Fibroblast of skin of right biceps (primary cell): ENCODE measurements at regions not wholly inside any gene's neighbourhood (a gene's known extent, or its start where the extent isn't known, plus 50 kb on each side); places are given as distances from the start of the nearest gene placed in this dataset.
A peak's percentile ranks its signal among the peaks of the same experiment; 100 is the strongest.

Experiments used
- DNase-seq: peaks from one replicate; pipeline ENCODE4 v3.0.0-alpha.2; 2013

DNA sequence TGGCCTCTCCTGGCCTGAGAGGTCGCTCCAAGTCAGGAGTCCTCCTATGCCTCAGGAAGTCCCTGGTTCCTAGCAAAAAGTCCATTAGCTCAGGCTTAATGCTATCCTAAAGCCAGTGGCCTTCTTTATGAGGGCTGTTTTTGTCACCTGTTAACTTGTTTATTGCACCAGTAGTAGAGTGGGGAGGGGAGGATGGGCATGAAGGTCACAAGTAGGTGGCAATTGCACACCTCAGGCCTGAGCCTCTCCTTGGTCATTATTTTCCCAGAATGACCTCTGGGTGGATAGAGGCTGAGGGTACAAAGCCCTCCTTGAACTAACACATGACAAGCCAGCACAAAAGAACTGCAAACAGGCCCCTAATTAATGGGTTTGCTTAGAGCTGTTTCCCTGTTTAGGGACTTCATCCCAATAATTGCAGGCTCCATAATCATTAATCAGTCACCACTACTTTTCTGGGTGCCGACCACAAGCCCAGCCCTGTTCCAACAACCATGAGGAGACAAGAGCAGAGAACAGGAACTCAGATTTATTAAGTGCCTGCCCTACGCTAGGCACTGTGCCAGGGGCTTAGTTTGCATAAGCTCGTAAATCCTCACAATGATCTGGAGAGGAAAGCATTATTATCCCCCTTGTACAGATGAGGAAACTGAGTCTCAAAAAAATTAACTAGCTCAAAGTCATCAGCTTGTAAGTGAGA lies 123.0 kb upstream of the PKDCC start:
- DNase-seq: peak; percentile 38

DNA sequence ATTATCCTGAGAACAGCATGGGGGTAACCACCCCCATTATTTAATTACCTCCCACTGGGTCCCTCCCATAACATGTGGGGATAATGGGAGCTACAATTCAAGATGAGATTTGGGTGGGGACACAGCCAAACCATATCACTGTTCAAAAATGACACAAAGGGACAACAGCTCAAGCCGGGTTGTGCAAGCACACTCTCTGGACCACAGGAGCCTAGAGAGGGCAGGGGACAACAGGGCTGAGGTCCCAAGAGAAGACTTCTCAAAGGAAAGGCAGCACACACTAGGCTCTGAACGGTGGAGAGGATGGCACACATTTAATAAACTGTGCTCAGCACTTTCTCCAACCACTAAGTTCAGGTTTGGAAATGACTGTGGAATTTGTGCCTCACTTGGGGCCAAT lies 122.1 kb upstream of the PKDCC start:
- no peak for DNase-seq

DNA sequence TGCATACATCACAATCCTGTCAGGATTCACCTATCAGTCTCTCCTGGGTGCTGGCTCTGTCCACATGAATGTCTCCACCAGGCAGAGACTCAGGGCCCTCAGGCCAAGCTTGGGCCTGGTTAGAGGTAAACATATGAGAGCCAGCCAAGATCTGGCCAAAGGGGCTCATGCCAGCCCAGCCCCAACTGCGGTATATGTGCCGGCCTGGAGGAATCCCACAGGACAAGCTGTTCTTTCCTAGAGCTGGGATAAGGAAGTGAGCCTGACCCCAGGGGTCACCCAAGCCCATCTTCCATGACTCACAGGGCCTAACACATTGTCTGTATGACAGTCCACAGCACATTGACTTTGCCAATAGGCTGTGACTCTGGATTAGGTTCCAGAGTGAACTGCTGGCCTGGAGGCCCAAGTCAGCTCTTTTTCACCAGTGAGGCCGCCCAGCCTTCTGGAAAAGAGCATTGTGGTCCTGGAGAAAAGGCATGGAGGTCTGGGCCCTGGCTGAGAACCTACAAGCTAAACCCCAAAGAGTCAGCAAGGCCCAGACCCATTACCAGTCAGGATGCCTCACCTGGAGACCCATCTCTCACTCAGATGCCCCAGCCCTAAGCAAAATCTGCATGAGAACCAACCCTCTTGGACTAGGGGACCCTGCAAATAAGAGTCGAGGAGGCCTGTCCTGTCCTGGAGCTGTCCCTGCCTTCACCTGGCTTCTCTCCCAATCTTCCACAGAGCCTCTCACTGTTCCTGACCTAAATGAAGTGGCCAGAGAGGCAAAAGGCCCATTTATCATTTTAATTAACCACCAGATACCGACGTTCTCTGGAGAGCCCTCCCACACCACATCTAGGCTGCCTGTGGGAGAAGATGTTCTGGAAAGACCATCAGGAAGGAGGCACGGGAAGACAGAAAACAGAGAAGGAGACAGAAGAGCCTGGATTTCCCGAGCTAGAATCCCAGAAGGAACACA lies 120.9 kb upstream of the PKDCC start:
- DNase-seq: no peak

DNA sequence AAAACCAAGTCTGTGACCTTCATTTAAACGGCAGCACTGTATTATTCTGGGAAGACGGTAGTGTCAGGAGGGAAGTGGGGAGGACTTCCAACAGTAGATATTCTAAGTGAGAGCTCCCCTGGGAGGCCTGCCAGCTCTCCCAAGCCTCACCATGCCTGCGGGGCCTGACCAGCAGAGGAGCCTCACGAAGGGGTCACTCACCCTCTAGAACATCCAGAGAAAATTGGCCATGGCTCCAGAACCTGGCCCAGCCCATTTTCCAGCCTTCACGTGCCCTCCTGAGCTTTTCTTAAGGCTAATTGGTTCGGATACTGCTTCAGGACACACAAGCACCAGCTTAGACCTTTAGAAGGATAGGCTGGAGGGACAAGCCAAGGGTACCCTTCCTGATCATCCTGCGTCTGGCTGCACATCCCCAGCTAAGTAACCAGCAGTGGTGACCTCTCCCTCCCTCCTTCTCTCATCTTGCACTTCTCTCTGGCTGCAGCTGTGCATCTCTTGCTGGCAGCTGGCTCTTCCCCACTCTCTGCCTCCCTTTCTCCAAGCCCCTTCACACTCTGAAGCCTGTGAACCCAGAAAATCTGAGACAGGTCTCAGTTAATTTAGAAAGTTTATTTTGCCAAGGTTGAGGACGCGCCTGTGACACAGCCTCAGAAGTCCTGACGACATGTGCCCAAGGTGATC lies 120.1 kb upstream of the PKDCC start:
- no peak for DNase-seq

DNA sequence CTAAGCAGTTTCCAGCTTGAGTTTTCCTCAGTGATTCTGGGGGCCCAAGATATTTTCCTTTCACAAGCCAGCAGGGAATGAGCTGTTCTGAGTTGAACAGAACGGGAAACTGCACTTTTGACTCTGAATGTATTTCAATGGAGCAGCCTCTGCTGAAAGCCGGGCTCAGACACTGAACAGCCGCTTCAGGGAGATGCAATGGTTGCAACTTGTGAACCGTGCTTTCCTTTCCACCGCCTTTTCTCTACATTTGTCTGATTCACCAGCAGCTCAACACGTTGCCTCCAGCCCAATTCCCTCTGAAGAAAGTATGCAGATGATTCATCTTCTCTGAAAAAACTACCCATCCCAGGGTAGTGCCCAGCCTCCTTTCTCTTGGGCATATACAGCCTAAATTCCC lies 119.3 kb upstream of the PKDCC start:
- peak; percentile 86 for DNase-seq

DNA sequence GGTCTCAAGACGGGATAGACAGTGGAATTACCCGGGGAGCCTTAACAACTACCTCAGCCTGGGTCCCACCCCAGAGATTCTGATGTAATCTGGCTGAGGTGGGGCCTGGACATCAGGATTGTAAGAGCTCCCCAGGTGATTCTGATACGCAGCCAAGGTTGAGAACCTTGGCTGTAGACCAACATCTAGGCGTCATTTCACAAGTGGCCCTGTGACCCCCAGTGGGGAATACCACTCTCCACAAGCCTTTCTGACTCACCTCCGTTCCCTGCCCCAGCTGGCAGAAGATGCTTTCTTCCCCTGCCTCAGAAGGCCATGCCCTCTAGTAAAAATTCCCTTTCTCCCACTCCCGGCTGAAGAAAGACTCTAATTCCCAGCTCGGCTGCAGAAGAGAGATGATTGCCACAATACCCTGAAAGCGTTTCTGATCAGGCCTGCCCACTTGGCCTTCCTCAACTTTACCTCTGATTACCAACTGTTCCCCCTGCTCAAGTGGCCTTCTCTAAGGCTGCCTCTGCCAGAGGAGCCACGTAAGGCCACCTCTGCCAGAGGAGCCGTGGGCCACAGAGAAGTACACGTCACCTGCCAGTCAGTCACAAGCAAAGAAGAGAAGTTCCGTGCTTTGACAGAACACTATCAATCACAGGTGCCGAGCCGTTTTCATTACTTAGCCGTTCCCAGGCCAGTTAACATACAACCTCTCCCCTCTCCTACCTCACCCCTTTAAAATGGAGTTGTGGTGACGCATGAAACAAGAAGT lies 116.8 kb upstream of the PKDCC start:
- no peak for DNase-seq

DNA sequence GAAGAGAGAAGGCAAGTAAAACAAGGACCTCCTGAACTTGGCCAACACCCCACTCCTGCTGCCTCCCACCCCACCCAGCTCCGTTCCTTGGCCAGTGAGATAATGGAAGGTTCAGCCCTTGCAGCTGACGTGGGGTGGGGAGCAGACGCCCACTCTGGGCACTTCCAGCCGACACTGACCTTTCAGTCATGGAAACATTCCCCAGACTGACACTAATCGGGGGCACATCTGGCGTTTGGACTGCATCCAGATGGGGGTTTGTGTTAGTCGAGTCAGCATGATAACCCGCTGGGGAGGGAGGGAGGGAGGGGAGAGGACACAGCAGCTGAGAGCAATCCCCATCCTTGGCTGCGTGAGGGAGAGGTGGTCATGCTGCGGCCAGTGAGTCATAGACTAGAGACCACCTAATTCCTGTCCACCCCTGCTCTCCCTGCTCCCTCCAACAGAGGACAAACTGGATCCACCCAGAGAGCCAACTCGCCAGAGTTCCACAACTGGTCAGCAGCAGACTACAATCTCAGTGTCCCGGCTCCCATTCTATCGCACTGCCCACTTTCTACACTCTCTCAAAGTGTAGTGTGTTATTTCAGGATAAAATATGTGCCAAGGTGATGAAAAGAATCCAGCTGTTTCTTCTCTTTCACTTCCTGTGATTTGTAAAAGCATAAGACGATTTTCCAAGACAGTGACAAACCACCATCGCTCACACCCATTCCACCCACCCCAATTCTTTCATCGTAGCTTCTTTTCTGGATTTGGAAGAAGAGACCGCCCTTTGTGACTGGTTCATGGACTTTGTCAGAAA lies 115.4 kb upstream of the PKDCC start:
- peak; percentile 92 for DNase-seq

DNA sequence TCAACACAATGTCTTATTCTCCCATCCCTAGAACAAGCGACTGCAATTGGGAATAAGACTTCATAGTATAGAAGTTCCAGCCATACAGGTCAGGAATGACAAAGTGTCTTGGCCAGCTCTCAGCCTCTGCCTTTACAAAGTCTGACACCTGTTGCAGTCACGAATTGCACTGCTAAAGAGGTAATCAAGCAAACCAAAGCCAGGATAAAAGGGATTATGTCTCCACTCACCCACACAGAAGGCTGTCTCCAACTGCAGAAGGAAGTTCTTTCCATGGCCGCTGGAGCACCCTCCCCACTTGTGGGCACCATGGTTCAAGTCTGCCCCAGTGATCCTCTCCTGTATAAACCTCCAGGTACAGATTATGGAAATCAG lies 114.8 kb upstream of the PKDCC start:
- DNase-seq: no peak

DNA sequence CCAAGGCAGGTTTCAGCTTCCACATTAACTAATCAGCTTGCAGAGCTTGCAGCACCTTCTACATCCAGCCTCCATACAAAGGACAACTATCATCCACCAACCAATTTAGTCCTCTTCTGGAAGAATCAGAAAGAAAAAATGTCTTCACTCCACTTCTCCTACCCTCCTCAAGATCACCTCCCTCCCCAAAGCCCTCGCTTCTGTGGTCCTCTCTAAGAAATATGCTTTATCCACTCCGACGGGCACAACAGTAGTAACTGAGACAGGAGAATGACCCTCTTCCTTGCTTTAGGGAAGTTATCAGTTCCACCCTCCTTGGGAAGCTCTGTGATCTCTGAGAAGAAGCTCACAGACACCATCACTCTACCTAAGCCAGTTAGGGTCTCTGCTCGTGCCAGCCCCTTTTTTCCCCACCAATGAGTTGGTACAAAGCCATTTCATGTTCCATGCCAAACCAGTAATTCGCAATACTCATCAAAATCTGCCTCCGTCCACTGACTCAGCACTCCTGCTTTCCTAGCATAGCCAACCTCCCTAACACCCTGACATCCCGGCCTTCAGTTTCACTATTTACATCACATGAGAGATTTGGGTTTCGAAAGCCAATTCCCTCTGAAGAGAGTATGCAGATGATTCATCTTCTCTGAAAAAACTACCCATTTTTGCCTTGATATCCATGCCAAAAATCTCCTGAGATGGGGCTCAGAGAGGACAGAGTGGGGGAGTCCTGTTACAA lies 114.1 kb upstream of the PKDCC start:
- peak; percentile 98 for DNase-seq

DNA sequence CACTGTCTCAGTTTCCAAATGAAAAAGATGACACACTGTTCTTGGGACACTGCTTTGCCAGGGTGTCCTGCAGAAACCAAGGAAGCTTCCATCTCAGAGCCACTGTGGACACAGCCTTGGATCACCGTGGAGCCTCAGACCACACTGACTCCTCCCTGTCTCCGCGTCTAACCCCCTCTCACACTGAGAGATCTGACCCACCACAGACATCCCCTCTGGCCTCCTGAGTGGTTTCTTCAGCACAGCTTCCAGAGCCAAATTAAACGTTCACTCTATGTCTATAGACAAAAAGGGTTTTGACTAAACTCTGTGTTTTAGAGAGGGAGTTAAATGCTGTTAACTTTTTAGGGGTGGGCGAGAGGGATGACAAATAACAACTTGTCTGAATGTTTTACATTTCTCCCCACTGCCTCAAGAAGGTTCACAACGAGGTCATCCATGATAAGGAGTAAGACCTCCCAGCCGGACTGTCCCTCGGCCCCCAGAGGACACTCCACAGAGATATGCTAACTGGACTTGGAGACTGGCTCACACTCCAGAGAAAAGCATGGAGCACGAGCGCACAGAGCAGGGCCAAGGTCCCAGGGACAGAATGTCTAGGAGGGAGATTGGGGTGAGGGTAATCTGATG lies 113.4 kb upstream of the PKDCC start:
- no peak for DNase-seq

DNA sequence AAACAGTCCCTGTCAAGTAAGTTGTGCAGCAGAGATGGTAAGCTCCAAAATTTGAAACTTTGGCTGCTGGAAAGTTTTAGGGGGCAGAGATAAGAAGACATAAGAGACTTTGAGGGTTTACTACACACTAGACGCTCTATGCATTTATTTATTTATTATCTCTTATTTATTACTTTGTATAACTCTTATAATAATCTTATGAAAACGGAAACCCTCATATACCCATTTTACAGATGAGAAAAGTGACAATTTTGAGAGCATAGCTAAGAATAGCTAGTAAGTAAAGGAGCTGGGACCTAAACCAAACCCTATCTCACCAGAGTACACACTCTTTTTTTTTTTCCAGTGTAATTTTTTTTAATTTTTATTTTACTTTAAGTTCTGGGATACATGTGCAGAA lies 112.8 kb upstream of the PKDCC start:
- no peak for DNase-seq

DNA sequence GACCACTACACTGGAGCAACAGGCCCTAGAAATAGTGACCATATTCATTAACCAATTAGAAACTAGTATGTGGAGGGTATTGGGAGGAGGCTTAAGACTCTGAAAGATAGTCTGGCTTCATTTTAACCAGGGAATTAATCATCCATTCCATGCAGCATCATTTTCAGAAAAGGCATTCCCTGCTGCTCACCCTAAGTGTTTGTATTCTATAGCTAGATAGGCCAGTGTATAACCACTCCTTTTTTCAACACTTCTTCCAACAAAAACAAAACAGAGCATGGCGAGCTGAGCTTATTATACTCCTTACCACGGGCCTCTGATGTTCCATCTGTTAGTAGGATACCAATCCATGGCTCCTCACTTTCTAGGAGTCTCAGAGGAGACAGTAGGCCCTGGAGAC lies 112.0 kb upstream of the PKDCC start:
- peak; percentile 52 for DNase-seq

DNA sequence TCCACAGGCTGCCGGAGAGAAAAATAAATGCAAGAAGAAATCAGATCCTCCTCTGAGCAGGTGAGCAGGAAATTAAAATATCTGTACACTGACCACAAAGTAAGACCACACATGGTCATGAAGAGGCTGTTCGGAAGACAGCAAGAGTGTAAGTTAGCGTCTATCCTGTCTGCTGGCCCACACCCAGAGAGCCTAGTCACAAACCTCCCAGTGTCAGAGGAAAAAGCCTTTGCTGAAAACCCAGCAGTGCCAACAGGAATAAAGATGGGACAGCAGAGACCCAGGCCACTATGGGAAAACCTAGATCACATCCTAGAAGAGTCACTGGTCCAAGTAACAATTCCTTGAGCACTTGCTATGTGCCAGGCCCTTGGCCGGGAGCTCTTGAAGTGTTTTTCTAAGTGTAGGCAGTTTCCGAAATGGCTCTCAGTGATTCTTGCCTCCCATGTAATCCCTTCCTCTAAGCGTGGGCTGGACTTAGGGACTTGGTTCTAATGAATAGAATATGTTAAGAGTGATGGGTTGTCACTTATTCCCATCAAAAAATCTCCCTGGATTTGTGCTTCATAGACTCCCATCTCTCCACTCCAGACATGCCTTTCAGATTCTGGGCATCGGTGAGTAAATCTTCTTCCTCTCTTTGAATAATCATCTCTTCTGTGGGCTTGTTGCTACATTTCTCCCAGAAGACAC lies 110.9 kb upstream of the PKDCC start:
- no peak for DNase-seq

DNA sequence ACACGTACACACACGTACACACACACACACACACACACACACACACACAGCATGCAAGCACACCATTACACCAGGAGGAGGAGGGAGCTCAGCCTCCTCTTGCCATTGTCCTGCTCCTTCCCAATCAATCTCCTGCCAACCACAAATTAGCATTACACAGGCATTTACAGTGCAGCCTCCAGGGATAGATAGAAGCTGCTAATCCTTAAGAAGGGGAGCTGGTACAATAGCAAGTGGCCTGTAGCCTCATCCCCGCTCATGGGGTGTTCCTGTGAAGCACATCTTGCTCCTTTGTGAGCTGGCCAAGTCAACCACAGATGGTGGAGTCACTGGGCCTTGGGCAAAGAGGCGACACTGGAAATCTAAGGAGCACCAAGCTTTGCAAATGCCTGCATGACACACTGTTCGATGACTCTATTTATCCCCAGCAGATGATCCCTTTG lies 110.3 kb upstream of the PKDCC start:
- peak; percentile 77 for DNase-seq

DNA sequence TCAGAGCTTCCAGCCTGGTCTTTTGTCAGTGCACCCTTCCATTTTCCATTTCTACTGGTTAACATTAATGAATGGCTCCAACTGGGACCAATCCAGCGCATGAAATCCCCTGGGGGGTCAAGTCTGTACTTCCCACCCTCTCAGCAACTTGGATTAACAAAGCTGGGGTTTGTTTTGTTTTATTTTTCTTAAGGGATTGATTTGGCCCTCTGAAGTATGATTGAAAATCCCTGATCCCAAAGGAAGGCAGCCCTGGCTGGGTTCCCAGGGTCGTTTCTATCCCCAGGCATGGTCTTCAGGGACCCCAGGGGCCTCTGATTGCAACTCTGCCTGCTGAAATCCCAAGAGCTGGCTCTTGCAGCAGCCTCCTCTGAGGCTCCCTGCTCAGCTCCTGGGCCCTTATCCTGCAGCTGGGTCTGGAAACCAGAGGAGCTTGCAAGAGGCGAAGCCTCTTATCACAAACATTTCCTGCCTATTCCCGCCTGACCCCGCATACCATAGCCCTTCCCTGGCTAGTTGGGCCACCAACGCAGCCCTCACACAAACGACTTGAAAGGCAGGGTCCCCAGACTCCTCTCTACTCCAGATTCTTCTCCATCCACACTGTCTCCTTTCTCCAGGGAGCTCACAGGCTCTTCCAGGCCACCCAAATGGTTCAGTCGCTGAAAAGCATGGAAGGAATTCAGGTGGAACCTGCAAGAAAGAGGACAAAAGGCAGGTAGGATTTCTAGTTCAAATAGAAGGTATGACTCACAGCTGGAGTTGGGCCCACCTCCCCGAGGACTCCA lies 109.7 kb upstream of the PKDCC start:
- DNase-seq: peak; percentile 50

DNA sequence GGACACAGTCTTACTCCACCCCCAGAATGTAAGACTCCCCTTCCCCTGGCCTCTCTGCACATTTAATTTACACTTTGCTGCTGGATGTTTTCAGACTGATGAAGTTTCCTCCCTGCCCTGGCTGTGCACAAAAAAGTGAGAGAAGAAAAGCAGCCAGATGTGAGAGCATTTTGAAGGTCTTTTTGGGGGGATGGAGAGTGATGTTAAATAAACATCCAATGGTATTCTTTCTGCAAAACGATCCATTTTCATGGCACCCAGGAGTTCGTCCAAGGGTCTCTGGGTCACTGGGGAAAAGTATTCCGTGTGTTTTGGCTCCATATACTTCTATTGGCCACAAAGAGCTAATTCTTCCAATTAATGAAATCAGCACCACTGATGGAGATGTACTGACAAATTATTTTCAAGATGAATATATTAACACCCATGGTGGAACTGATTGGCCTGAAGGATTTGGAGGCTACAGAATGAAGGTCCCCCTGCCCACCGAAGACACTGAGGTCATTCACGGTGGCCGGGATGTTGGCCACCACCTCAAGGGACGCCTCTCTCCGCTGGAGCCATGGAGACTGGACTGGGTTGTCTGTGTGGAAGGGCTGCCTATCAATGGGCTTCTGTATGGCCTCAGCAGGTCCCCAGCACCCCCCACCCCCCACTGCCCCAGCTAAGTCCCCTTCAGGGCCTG lies 107.6 kb upstream of the PKDCC start:
- DNase-seq: no peak

DNA sequence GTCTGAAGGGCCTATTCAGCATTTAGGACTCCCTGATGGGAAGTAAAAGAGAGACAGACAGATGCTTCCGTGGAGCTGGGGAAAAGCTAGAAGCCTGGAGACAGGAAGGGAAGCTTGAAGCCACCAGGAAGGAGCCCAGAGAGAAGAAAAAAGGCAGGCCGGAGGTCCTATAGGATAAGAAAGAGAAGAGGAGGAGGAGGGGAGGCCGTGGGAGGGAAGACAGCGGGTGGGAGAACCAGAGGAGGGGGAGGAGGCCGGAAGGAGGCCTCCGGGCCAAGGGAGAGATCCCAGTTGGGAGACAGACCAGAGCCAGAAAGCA lies 107.1 kb upstream of the PKDCC start:
- peak; percentile 60 for DNase-seq

DNA sequence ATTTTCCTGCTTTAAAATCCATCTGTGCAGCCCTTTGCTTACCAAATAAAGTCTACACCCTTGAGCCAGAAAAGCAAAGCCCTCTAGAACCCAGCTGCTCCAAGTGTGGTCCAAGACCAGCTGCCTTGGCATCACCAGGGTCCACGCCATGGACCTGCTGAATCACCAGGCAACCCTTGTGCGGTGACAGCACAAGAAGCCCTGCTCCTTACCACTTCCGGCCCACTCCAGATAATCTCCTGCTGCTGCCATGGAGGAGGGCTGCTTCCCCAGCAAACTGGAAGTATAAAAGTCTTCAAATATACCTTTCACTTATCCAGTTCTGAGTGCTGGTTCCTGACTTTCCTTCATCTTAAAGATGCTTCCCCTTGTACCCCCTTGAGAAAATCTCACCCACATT lies 106.0 kb upstream of the PKDCC start:
- DNase-seq: no peak

DNA sequence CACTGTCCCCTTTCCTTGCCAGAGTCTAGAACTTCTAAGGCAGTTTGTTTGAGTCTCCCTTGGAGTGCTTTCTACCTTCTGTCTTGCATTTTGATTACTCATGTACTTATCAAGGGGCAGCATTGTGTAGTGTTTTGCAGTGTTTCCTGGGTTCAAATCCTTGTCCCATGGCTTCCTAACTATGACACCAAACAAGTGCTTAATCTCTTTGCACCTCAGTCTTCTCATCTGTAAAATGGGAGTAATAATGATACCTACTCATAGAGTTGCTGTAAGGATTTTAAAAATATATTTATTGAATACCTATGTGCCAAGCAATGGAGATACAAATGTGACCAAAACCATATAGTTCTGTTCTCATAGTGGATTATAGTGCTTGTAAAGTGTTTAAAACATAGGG lies 105.5 kb upstream of the PKDCC start:
- DNase-seq: no peak
